HepG2 (cell line): ENCODE measurements at regions not wholly inside any gene's neighbourhood (a gene's known extent, or its start where the extent isn't known, plus 50 kb on each side); places are given as distances from the start of the nearest gene placed in this dataset.

ENCODE experiments used
- ATAC-seq: fragments of 200-7000 bp; cut with Tn5 transposase; 3 replicates; pipeline ENCODE4 v1.9.1; 2020; ENCODE audit warnings: mild to moderate bottlenecking, moderate library complexity
- BruUV-seq: library from RNA; stranded (reverse); fragments of 400-500 nt; replicated peaks from 2 replicates; lab custom pipeline; 2021; lab: Mats Ljungman, UMichigan
- CTCF ChIA-PET: fragments of 300-600 bp; formaldehyde crosslinking; extraction: SDS; loops from one replicate; lab custom pipeline; 2021; ENCODE audit warnings: low total read pairs, inconsistent platforms, low intra/inter-chr PET ratio; lab: Yijun Ruan, JAX
- POLR2A ChIA-PET: fragments of 350-600 bp; sonication (Branson Sonifier 250); formaldehyde crosslinking; loops from one replicate; lab custom pipeline; 2020; ENCODE audit warnings: antibody characterized with exemption, inconsistent platforms; lab: Yijun Ruan, JAX
- DNase-seq: peaks from one replicate; pipeline ENCODE4 v3.0.0-alpha.2; 2015; ENCODE audit warnings: low spot score
- FAIRE-seq: peaks from 3 replicates; lab custom pipeline; 2011; peaks lifted over from hg19 to GRCh38; lab: Jason Lieb, UNC
- H2AFZ ChIP-seq: one replicate; pipeline ENCODE4 v1.6.1; 2011; ENCODE audit warnings: low read length, inconsistent platforms
- H3K27ac ChIP-seq: fragments of 300-600 bp; 3 replicates; pipeline ENCODE4 v1.8.0; 2011; ENCODE audit warnings: mixed run types, mild to moderate bottlenecking, mixed read lengths, low read length, inconsistent platforms; ENCODE audit not compliant: insufficient read depth; ENCODE audit errors: extremely low read length
- H3K27me3 ChIP-seq, 2 experiments: fragments of 200-600 bp in 1 of 2; 2 replicates in 1 of 2; 3 replicates in 1 of 2; pipeline versions ENCODE4 v1.6.0 to v1.8.0; 2011; ENCODE audit warnings: low read length in 2 of 2, mild to moderate bottlenecking in 2 of 2, moderate library complexity in 2 of 2, inconsistent platforms in 1 of 2; ENCODE audit not compliant: insufficient read depth in 2 of 2, control insufficient read depth in 1 of 2
- H3K36me3 ChIP-seq, 2 experiments: fragments of 200-600 bp in 1 of 2; replicated peaks in 1 of 2; 2 replicates in 1 of 2; 3 replicates in 1 of 2; pipeline versions ENCODE4 v1.5.1 to v1.8.0; 2011; ENCODE audit warnings: low read length in 2 of 2, inconsistent platforms in 1 of 2; ENCODE audit not compliant: insufficient read depth in 2 of 2, control insufficient read depth in 1 of 2
- H3K4me1 ChIP-seq: 2 replicates; pipeline ENCODE4 v1.5.1; 2012; ENCODE audit warnings: low read length, inconsistent platforms; ENCODE audit not compliant: insufficient read depth
- H3K4me2 ChIP-seq: 2 replicates; pipeline ENCODE4 v1.6.0; 2011; ENCODE audit warnings: low read depth, low read length, inconsistent platforms
- H3K4me3 ChIP-seq, 3 experiments: fragments of 200-600 bp in 1 of 3; sonication (generic), shearing (Covaris generic) in 1 of 3; replicated peaks in 1 of 3; 2 replicates each; pipeline ENCODE4 v1.5.1; 2011 to 2016; ENCODE audit warnings: low read length in 3 of 3, inconsistent platforms in 2 of 3, low read depth in 2 of 3, mild to moderate bottlenecking in 2 of 3, control low read depth in 1 of 3, mixed read lengths in 1 of 3; ENCODE audit not compliant: insufficient read depth in 1 of 3
- H3K79me2 ChIP-seq: one replicate; pipeline ENCODE4 v1.6.1; 2011; ENCODE audit warnings: low read length, inconsistent platforms; ENCODE audit not compliant: insufficient read depth
- H3K9ac ChIP-seq: 2 replicates; pipeline ENCODE4 v1.6.0; 2011; ENCODE audit warnings: mild to moderate bottlenecking, low read depth, low read length, inconsistent platforms; ENCODE audit not compliant: insufficient read depth
- H3K9me3 ChIP-seq: 2 replicates; pipeline ENCODE4 v1.5.1; 2012; ENCODE audit warnings: mild to moderate bottlenecking, low read length
- H4K20me1 ChIP-seq: 2 replicates; pipeline ENCODE4 v1.6.0; 2011; ENCODE audit warnings: inconsistent platforms, mild to moderate bottlenecking, low read length, moderate library complexity; ENCODE audit not compliant: insufficient read depth
- DMAP1 ChIP-seq: IDR thresholded peaks from 2 replicates; pipeline ENCODE4 v1.6.1; 2016
- FOXA3 ChIP-seq: IDR thresholded peaks from 2 replicates; pipeline ENCODE4 v1.6.1; 2016; ENCODE audit warnings: missing genetic modification reagents, missing compliant biosample characterization
- POGZ ChIP-seq: sonication (generic); formaldehyde crosslinking; IDR thresholded peaks from 2 replicates; pipeline ENCODE4 v1.4.0; 2020; ENCODE audit warnings: mild to moderate bottlenecking, missing genetic modification reagents
- RXRB ChIP-seq: IDR thresholded peaks from 2 replicates; pipeline ENCODE4 v1.6.1; 2016; ENCODE audit warnings: borderline replicate concordance, missing genetic modification reagents, missing compliant biosample characterization
- SIN3A ChIP-seq: IDR thresholded peaks from 2 replicates; pipeline ENCODE4 v1.6.1; 2011; ENCODE audit warnings: low read depth, mild to moderate bottlenecking, control low read depth, low read length, borderline replicate concordance
- SMARCE1 ChIP-seq: fragments of 450-650 bp; IDR thresholded peaks from 2 replicates; pipeline ENCODE4 v1.6.1; 2017; ENCODE audit warnings: borderline replicate concordance
- TCF7 ChIP-seq: sonication (generic); IDR thresholded peaks from 2 replicates; pipeline ENCODE4 v1.6.1; 2016; ENCODE audit warnings: antibody characterized with exemption, low read depth
- U2AF1 ChIP-seq: fragments of 200-400 bp; formaldehyde crosslinking; optimal IDR thresholded peaks from 2 replicates; pipeline ENCODE3; 2017; ENCODE audit warnings: mild to moderate bottlenecking, low read depth, low read length
- ZKSCAN8 ChIP-seq: IDR thresholded peaks from 2 replicates; pipeline ENCODE4 v1.6.1; 2016; ENCODE audit warnings: borderline replicate concordance, missing genetic modification reagents, missing compliant biosample characterization
- ZNF234 ChIP-seq: sonication (generic); formaldehyde crosslinking; conservative IDR thresholded peaks from 2 replicates; pipeline ENCODE4 v1.5.1; 2020; ENCODE audit warnings: mild to moderate bottlenecking, missing genetic modification reagents
- ZNF891 ChIP-seq: sonication (generic); formaldehyde crosslinking; IDR thresholded peaks from 2 replicates; pipeline ENCODE4 v1.5.0; 2020; ENCODE audit warnings: mild to moderate bottlenecking, missing genetic modification reagents
- WGBS: methylation state at CpG from one replicate; pipeline ENCODE4 v1.1.6; 2017; ENCODE audit warnings: low lambda C conversion rate; 5-methylcytosine and 5-hydroxymethylcytosine counted together
- in situ Hi-C: cut with HindIII; loops from 2 replicates; pipeline ENCODE4 v1.10.0; 2017; ENCODE audit warnings: low pct_unique_long_range_greater_than_20kb; ENCODE audit not compliant: extremely low pct_ligation_motif_present
- intact Hi-C: fragments of 100-400 bp; cut with micrococcal nuclease; formaldehyde crosslinking; loops from one replicate; pipeline ENCODE4 v1.10.0; 2022; ENCODE audit not compliant: unreplicated experiment
- TF ChIP-seq, protein P1 (sequence below): IDR thresholded peaks from 2 replicates; pipeline ENCODE4 v1.4.0; 2020; ENCODE audit warnings: mild to moderate bottlenecking, missing genetic modification reagents
- TF ChIP-seq, protein P2 (sequence below): IDR thresholded peaks from 2 replicates; pipeline ENCODE4 v1.6.1; 2016; ENCODE audit warnings: missing genetic modification reagents, missing compliant biosample characterization
- TF ChIP-seq, protein P3 (sequence below): sonication (generic); formaldehyde crosslinking; IDR thresholded peaks from 2 replicates; pipeline ENCODE4 v1.4.0; 2020; ENCODE audit warnings: missing genetic modification reagents

DNA sequence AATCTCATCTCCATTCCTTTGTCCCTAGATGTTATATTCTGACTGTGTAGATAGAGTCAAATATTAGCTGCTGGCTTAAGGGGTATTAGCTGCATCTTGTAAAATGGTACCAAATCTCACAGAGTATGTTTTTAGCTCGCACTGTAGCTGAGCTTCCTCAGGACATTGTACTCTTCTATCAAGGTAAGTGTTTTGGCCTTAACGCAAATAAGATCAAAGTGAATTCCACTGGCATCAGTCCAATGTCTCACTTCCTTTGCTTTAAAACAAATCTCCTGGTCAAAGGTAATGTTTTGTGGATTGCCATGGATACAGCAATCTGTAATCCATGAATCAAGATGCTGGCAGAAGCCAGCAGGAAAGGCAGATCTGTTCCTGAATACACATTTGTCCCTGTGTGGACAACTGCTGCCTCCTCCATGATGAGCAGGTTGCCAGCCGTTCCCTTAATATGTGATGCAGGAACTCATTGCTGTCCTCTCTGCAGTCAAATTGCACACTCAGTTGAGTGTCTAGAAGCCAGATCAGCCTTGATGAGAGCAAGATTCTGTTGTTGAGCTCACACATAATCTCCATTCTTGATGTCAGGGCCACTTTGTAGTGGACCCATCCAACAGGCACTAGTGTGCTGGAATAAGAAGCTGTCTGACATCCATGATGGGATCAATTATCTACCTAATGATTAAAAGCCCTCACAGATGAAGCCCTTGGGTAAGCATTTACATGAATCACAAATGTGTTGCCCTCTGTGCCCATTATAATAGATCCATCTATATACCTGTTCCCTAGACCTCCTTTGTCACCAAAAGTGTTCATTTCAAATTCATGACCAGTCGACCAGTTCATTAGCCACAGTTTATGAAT lies 96.6 kb upstream of the AGTR1 start:
- ChIA-PET CTCF (no interaction called here), POLR2A (interaction anchor here (0.8 to 4.8 kb wide), 21 partner anchors 9 to 1057 kb away, joined by 3 to 72 read pairs (median 6); partner anchors contain the start of gene WWTR1)
- Histone ChIP-seq H2AFZ (no peak overlapping the region), H3K4me2 (peak overlapping the region; percentile 82), H3K9ac (peak overlapping the region; percentile 92), H3K27ac (peak overlapping the region; percentile 100), H3K4me3 (peak overlapping the region in 2 of 3 experiments; percentile 22 to 51; a peak in 2 of 6 replicates), H4K20me1 (no peaks in the 10 kb centered on the region), H3K27me3 (no peaks in the 10 kb centered on the region), H3K9me3 (no peaks in the 10 kb centered on the region), H3K36me3 (no peaks in the 10 kb centered on the region), H3K4me1 (peaks cover 79% of the 10 kb centered on the region), H3K79me2 (no peaks in the 10 kb centered on the region)
- intact Hi-C loops = loop anchor here (2.0 to 10.0 kb wide), 4 partner anchors 14 to 344 kb away; no protein-coding TSS in a partner anchor
- TSS peak; percentile 85 for BruUV-seq
- DNase-seq (peak; percentile 100), FAIRE-seq (peak; percentile 98), ATAC-seq (peak; percentile 86)
- 7% methylated on average over 4 of the region's 4 CpGs for WGBS
- in situ Hi-C loops = no loop called here
- TF ChIP-seq ZNF891 (CRISPR knock-in tag) (no peak), TCF7 (peak; percentile 97), POGZ (CRISPR knock-in tag) (peak; percentile 90), SMARCE1 (no peak), ZKSCAN8 (CRISPR knock-in tag) (0 out of 2 replicates have a peak, but pooled peaks have one; percentile 60), FOXA3 (CRISPR knock-in tag) (peak; percentile 88), DMAP1 (peak; percentile 48; the same call in 1 of the 2 replicates), U2AF1 (no peak), SIN3A (no peak), ZNF234 (CRISPR knock-in tag) (no peak), RXRB (CRISPR knock-in tag) (peak; percentile 91)
- TF ChIP-seq, protein P1, sequence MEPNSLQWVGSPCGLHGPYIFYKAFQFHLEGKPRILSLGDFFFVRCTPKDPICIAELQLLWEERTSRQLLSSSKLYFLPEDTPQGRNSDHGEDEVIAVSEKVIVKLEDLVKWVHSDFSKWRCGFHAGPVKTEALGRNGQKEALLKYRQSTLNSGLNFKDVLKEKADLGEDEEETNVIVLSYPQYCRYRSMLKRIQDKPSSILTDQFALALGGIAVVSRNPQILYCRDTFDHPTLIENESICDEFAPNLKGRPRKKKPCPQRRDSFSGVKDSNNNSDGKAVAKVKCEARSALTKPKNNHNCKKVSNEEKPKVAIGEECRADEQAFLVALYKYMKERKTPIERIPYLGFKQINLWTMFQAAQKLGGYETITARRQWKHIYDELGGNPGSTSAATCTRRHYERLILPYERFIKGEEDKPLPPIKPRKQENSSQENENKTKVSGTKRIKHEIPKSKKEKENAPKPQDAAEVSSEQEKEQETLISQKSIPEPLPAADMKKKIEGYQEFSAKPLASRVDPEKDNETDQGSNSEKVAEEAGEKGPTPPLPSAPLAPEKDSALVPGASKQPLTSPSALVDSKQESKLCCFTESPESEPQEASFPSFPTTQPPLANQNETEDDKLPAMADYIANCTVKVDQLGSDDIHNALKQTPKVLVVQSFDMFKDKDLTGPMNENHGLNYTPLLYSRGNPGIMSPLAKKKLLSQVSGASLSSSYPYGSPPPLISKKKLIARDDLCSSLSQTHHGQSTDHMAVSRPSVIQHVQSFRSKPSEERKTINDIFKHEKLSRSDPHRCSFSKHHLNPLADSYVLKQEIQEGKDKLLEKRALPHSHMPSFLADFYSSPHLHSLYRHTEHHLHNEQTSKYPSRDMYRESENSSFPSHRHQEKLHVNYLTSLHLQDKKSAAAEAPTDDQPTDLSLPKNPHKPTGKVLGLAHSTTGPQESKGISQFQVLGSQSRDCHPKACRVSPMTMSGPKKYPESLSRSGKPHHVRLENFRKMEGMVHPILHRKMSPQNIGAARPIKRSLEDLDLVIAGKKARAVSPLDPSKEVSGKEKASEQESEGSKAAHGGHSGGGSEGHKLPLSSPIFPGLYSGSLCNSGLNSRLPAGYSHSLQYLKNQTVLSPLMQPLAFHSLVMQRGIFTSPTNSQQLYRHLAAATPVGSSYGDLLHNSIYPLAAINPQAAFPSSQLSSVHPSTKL (CRISPR knock-in tag) = peak; percentile 94
- TF ChIP-seq, protein P2, sequence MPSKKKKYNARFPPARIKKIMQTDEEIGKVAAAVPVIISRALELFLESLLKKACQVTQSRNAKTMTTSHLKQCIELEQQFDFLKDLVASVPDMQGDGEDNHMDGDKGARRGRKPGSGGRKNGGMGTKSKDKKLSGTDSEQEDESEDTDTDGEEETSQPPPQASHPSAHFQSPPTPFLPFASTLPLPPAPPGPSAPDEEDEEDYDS (CRISPR knock-in tag) = peak; percentile 62; the same call in 1 of the 2 replicates
- TF ChIP-seq, protein P3, sequence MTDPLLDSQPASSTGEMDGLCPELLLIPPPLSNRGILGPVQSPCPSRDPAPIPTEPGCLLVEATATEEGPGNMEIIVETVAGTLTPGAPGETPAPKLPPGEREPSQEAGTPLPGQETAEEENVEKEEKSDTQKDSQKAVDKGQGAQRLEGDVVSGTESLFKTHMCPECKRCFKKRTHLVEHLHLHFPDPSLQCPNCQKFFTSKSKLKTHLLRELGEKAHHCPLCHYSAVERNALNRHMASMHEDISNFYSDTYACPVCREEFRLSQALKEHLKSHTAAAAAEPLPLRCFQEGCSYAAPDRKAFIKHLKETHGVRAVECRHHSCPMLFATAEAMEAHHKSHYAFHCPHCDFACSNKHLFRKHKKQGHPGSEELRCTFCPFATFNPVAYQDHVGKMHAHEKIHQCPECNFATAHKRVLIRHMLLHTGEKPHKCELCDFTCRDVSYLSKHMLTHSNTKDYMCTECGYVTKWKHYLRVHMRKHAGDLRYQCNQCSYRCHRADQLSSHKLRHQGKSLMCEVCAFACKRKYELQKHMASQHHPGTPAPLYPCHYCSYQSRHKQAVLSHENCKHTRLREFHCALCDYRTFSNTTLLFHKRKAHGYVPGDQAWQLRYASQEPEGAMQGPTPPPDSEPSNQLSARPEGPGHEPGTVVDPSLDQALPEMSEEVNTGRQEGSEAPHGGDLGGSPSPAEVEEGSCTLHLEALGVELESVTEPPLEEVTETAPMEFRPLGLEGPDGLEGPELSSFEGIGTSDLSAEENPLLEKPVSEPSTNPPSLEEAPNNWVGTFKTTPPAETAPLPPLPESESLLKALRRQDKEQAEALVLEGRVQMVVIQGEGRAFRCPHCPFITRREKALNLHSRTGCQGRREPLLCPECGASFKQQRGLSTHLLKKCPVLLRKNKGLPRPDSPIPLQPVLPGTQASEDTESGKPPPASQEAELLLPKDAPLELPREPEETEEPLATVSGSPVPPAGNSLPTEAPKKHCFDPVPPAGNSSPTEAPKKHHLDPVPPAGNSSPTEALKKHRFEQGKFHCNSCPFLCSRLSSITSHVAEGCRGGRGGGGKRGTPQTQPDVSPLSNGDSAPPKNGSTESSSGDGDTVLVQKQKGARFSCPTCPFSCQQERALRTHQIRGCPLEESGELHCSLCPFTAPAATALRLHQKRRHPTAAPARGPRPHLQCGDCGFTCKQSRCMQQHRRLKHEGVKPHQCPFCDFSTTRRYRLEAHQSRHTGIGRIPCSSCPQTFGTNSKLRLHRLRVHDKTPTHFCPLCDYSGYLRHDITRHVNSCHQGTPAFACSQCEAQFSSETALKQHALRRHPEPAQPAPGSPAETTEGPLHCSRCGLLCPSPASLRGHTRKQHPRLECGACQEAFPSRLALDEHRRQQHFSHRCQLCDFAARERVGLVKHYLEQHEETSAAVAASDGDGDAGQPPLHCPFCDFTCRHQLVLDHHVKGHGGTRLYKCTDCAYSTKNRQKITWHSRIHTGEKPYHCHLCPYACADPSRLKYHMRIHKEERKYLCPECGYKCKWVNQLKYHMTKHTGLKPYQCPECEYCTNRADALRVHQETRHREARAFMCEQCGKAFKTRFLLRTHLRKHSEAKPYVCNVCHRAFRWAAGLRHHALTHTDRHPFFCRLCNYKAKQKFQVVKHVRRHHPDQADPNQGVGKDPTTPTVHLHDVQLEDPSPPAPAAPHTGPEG (CRISPR knock-in tag) = no peak
